ENCODE measurements at regions not wholly inside any gene's neighbourhood (a gene's known extent, or its start where the extent isn't known, plus 50 kb on each side); places are given as distances from the start of the nearest gene placed in this dataset.

DNA sequence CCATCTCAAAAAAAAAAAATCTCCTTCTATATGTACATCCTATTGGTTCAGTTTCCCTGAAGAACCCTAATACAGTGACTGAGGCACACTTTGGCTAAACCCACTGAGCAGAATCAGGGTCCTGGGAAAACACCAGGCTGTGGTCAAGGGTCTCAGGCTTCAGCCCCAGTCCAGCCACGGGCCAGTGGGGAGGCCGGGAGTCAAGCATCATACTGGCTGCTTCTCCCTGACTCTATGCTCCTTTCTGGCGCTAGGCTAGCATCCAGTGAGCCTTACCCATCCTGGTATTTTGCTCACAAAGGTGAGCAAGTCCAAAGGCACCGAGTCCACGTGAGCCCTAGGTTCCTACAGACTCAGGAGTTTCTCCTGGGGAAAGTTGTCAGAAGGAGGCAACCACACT, 752.5 kb downstream of the BRD1 start:
- TF ChIP-seq, protein P1, sequence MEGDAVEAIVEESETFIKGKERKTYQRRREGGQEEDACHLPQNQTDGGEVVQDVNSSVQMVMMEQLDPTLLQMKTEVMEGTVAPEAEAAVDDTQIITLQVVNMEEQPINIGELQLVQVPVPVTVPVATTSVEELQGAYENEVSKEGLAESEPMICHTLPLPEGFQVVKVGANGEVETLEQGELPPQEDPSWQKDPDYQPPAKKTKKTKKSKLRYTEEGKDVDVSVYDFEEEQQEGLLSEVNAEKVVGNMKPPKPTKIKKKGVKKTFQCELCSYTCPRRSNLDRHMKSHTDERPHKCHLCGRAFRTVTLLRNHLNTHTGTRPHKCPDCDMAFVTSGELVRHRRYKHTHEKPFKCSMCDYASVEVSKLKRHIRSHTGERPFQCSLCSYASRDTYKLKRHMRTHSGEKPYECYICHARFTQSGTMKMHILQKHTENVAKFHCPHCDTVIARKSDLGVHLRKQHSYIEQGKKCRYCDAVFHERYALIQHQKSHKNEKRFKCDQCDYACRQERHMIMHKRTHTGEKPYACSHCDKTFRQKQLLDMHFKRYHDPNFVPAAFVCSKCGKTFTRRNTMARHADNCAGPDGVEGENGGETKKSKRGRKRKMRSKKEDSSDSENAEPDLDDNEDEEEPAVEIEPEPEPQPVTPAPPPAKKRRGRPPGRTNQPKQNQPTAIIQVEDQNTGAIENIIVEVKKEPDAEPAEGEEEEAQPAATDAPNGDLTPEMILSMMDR (IDR thresholded peaks at IDR 0.05; ENCODE audit: low read depth, low read length) = no peak
- no peak for DNase-seq (ENCODE audit: extremely low read depth, low read depth)

DNA sequence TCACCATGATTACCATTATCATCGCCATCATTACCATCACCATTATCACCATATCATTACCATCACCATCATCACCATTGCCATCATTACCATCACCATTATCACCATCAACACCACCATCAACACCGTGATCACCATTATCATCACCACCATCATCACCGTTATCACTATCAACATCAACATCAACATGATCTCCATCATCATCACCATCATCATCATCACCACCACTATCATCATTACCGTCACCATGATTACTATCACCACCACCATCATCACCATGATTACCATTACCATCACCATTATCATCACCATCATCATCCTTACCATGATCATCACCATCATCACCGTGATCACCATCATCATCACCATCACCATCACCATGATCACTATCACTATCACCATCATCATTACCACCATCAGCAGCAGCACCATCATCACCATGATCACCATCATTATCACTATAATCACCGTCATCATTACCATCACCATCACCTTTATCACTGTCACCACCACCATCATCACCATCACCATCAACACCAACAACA, 753.7 kb downstream of the BRD1 start:
- no peak for DNase-seq (ENCODE audit: extremely low read depth, low read depth)
- TF ChIP-seq, protein P1 (IDR thresholded peaks at IDR 0.05; ENCODE audit: low read depth, low read length) = no peak

DNA sequence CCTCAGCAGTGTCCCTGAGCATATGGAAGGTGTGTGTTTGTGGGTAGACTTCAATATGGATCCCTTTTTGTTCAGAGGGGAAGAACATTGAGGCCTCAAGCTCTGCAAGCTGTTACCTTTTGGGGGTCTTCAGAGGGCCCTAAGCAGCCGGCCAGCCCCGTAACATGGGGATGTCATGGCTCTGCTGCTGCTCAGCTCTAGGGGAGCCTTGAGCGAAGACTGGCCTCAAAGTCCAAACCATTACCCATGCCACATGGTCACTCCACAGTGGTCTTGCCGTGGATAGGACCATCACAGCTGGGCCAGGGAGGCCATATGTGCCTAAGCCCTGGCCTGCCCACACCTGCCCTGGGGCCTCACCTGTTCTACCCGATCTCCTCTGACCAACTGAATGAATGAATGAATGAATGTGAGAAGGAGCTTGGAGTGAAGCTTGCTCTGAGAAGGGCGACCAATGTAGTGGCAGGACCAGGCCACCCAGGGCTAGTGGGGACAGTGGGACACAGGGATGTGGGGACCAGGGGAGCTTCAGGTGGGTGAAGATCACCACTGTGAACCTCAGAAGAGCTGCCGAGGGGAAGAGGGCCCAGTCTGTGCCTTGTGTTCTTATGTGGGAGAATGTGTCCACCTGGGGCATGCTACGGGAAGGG, 754.6 kb downstream of the BRD1 start:
- DNase-seq (ENCODE audit: extremely low read depth, low read depth) = no peak
- TF ChIP-seq, protein P1 (IDR thresholded peaks at IDR 0.05; ENCODE audit: low read depth, low read length) = no peak

DNA sequence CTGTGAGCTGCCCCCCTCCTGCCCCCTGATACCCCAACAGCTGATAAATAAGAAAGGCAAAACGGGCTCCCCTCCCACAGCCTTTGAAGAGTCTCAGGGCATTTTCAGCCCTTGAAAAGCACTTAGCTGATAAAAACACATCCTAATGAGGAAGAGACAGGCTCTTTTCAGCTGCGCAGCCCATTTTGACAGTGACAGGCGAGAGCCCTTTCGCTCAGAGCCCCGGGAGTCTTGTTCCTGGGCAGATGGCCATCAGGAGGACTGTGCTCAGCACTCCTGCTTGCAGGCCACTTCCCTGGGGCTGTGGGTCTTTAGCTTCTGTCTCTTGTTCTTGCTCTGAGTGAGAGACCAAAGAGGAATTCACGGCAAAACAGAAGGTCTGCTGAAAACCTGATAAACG, 757.2 kb downstream of the BRD1 start:
- DNase-seq (ENCODE audit: extremely low read depth, low read depth) = no peak
- TF ChIP-seq, protein P1 (IDR thresholded peaks at IDR 0.05; ENCODE audit: low read depth, low read length) = no peak

DNA sequence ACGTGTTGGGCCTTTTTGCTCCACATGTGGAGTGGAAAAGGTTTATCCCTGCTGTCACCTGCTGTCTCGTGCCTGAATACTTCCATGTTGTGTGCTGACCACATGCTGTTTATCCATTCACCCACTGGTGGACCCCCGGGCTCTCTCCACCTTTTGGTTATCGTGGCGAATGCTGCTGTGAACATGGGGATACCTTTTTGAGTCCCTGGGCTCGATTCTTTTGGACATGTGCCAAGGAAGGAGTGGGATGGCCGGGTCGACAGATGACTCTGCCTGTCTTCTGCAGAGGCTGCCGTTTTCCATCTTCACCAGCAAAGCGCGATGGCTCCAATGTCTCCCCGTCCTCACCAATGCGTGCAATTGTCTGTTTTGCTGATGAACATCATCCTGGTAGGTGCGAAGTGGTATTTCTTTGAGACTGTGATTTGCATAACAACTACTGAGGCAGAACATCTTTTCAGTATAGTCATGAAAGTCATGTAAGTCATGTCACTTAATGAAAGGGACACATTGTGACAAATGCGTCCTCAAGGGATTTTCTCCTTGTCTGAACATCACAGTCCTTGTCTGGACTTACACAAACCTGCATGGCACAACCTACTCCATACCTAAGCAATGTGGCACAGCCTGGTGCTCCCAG, 758.7 kb downstream of the BRD1 start:
- no peak for DNase-seq (ENCODE audit: extremely low read depth, low read depth)
- TF ChIP-seq, protein P1 (IDR thresholded peaks at IDR 0.05; ENCODE audit: low read depth, low read length) = no peak

DNA sequence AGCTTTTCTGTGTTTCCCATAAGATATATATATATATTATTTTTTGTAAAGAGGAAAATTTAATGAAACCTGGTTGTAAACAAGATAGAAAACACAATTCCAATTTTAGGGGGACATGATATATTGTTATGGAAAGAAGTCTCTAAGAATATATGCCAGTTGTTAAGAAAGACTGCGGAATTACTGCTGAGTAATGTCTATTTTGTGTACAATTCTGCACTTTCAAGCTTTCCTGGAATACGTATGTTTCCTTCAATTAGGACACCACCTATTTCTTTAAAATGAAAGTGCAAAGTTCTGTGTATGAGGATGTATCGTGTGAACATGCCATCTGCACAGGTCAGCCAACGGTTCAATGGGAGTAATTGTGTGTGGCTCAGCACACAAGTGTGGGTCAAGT, 760.2 kb downstream of the BRD1 start:
- DNase-seq (ENCODE audit: extremely low read depth, low read depth) = no peak
- TF ChIP-seq, protein P1 (IDR thresholded peaks at IDR 0.05; ENCODE audit: low read depth, low read length) = no peak

DNA sequence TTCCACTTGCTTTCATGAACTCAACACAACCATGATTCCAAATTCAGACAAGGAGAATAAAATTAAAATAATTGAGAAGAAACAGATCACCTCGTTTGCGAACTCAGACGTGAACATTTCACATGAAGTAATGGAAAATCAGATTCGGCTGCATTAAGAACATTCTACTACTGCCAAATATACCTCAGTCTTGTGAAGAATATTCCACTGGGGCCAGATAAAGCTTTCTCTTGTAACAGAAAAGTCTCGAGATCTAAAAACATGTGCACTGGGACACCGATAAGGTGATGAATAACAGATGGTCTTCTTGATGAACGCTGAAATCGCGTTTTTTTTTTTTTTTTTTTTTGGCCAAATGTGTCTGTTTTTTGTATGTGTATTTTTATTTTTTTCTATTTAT, 761.1 kb downstream of the BRD1 start:
- TF ChIP-seq, protein P1 (IDR thresholded peaks at IDR 0.05; ENCODE audit: low read depth, low read length) = no peak
- no peak for DNase-seq (ENCODE audit: extremely low read depth, low read depth)
